Heart left ventricle (tissue), 13 donors: ENCODE measurements at regions not wholly inside any gene's neighbourhood (a gene's known extent, or its start where the extent isn't known, plus 50 kb on each side); places are given as distances from the start of the nearest gene placed in this dataset.

ENCODE experiments used
- CTCF ChIP-seq, 12 donors: fragments of 200-600 bp; sonication (generic) in 4 of 12; IDR thresholded peaks; one replicate each; pipeline versions ENCODE4 v1.5.0 to v1.8.0; 2018 to 2022; ENCODE audit warnings: antibody characterized with exemption in 12 of 12, mild to moderate bottlenecking in 5 of 12
- POLR2A ChIP-seq, 2 donors: fragments of 450-650 bp; IDR thresholded peaks; one replicate each; pipeline ENCODE4 v1.6.1; 2017; ENCODE audit warnings: antibody characterized with exemption in 2 of 2, mild to moderate bottlenecking in 2 of 2, moderate library complexity in 2 of 2
- donor health status: ischemic (EF 13 %, LVEDD 7.1; RV severe dilation, severe dysfunction).
- donor health status: DM: no; HTN: yes; CAD: no.
- donor health status: DM: no; HTN: no; CAD: no.
- donor health status: ischemic (EF 25% LVEDD 6.9; RV normal size, moderate dysfunction).
- donor health status: ischemic (EF 25% LVEDD 5.7; RV mildly dilated, moderate dysfunction).
- donor health status: ischemic (EF 35%, LVEDD 5.7; RV mildly dilated, moderate dysfunction).
- donor health status: nonischemic (EF 11% LVEDD 7.7; RV severe dilation, severe dysfunction).
- donor health status: DM: yes; HTN: yes; CAD: no.
- donor health status: PGD.
- donor health status: ischemic (EF 29% LVEDD 5.4; RV normal size, mild dysfunction).
- donor health status: nonischemic (EF 23%, LVEDD 6.1; RV moderate dilation, normal function).

- no peak for TF ChIP-seq CTCF (IDR thresholded peaks at IDR 0.05)
- no peak for TF ChIP-seq POLR2A (IDR thresholded peaks at IDR 0.05)
Measured at GRCh38 chr2:234269769-234270204, 219.3 kb downstream of the SPP2 start.
